ENCODE measurements at regions not wholly inside any gene's neighbourhood (a gene's known extent, or its start where the extent isn't known, plus 50 kb on each side); places are given as distances from the start of the nearest gene placed in this dataset.

GRCh38 chr17:34006126-34006525 is 249.0 kb upstream of the CCL2 start:
- no peak for TF ChIP-seq CTCF (IDR thresholded peaks at IDR 0.05; ENCODE audit: control insufficient read depth, insufficient read depth, low read depth, low read length, missing control alignments)
- H3K4me3 ChIP-seq (ENCODE audit: control insufficient read depth, low read depth, low read length) = no peak overlapping the region
- no peak for DNase-seq (ENCODE audit: low read depth)

- H3K4me3 ChIP-seq (ENCODE audit: control insufficient read depth, low read depth, low read length) = no peak overlapping the region
- TF ChIP-seq CTCF (IDR thresholded peaks at IDR 0.05; ENCODE audit: control insufficient read depth, insufficient read depth, low read depth, low read length, missing control alignments) = no peak
- DNase-seq (ENCODE audit: low read depth) = no peak
These were observed 247.0 kb upstream of the CCL2 start for GRCh38 chr17:34008125-34008524.

- H3K4me3 ChIP-seq (ENCODE audit: control insufficient read depth, low read depth, low read length) = no peak overlapping the region
- no peak for DNase-seq (ENCODE audit: low read depth)
These were observed 245.2 kb upstream of the CCL2 start for GRCh38 chr17:34009912-34010311.

GRCh38 chr17:34010534-34010933 is 244.6 kb upstream of the CCL2 start:
- TF ChIP-seq CTCF (IDR thresholded peaks at IDR 0.05; ENCODE audit: control insufficient read depth, insufficient read depth, low read depth, low read length, missing control alignments) = no peak
- DNase-seq (ENCODE audit: low read depth) = no peak
- H3K4me3 ChIP-seq (ENCODE audit: control insufficient read depth, low read depth, low read length) = no peak overlapping the region

More at GRCh38 chr17:34009912-34010311, 245.2 kb upstream of the CCL2 start:
- TF ChIP-seq CTCF (IDR thresholded peaks at IDR 0.05; ENCODE audit: control insufficient read depth, insufficient read depth, low read depth, low read length, missing control alignments) = no peak

- no peak for TF ChIP-seq CTCF (IDR thresholded peaks at IDR 0.05; ENCODE audit: control insufficient read depth, insufficient read depth, low read depth, low read length, missing control alignments)
- no peak for DNase-seq (ENCODE audit: low read depth)
- H3K4me3 ChIP-seq (ENCODE audit: control insufficient read depth, low read depth, low read length) = no peak overlapping the region
These were observed 243.5 kb upstream of the CCL2 start for GRCh38 chr17:34011599-34011998.

GRCh38 chr17:34012709-34013375 is 242.2 kb upstream of the CCL2 start:
- no peak overlapping the region for H3K4me3 ChIP-seq (ENCODE audit: control insufficient read depth, low read depth, low read length)
- no peak for DNase-seq (ENCODE audit: low read depth)
- no peak for TF ChIP-seq CTCF (IDR thresholded peaks at IDR 0.05; ENCODE audit: control insufficient read depth, insufficient read depth, low read depth, low read length, missing control alignments)

All from AG09309 (cell line).